Naive B cell (primary cell): ENCODE measurements at regions not wholly inside any gene's neighbourhood (a gene's known extent, or its start where the extent isn't known, plus 50 kb on each side); places are given as distances from the start of the nearest gene placed in this dataset.

Experiments used
- ATAC-seq, 2 donors: fragments of 150-1000 bp; cut with Tn5 transposase; 2 replicates each; pipeline ENCODE4 v1.10.0; 2021; ENCODE audit warnings: low read depth in 2 of 2, mild to moderate bottlenecking in 2 of 2, moderate library complexity in 2 of 2
- DNase-seq: peaks from one replicate; pipeline ENCODE4 v3.0.0; 2022
- H3K27ac Mint-ChIP-seq, 6 donors: one replicate each; pipeline ENCODE4 v1.8.0; 2020 to 2022; ENCODE audit warnings: mild to moderate bottlenecking in 6 of 6, mixed read lengths in 6 of 6, moderate library complexity in 5 of 6, inconsistent platforms in 2 of 6
- H3K27me3 Mint-ChIP-seq, 3 donors: one replicate each; pipeline ENCODE4 v1.8.0; 2021 to 2022; ENCODE audit warnings: mixed read lengths in 3 of 3, mild to moderate bottlenecking in 1 of 3
- H3K36me3 Mint-ChIP-seq, 2 donors: one replicate each; pipeline ENCODE4 v1.8.0; 2020 to 2022; ENCODE audit warnings: mixed read lengths in 2 of 2, inconsistent platforms in 1 of 2, mild to moderate bottlenecking in 1 of 2
- H3K4me1 Mint-ChIP-seq, 3 donors: one replicate each; pipeline ENCODE4 v1.8.0; 2020 to 2022; ENCODE audit warnings: mixed read lengths in 3 of 3, inconsistent platforms in 1 of 3, mild to moderate bottlenecking in 1 of 3, moderate library complexity in 1 of 3
- H3K4me3 Mint-ChIP-seq, 8 donors: one replicate each; pipeline ENCODE4 v1.8.0; 2020 to 2022; ENCODE audit warnings: mild to moderate bottlenecking in 8 of 8, mixed read lengths in 8 of 8, moderate library complexity in 8 of 8, inconsistent platforms in 2 of 8
- H3K9me3 Mint-ChIP-seq, 7 donors: one replicate each; pipeline ENCODE4 v1.8.0; 2020 to 2022; ENCODE audit warnings: mixed read lengths in 7 of 7, mild to moderate bottlenecking in 5 of 7, inconsistent platforms in 2 of 7, moderate library complexity in 1 of 7

DNA sequence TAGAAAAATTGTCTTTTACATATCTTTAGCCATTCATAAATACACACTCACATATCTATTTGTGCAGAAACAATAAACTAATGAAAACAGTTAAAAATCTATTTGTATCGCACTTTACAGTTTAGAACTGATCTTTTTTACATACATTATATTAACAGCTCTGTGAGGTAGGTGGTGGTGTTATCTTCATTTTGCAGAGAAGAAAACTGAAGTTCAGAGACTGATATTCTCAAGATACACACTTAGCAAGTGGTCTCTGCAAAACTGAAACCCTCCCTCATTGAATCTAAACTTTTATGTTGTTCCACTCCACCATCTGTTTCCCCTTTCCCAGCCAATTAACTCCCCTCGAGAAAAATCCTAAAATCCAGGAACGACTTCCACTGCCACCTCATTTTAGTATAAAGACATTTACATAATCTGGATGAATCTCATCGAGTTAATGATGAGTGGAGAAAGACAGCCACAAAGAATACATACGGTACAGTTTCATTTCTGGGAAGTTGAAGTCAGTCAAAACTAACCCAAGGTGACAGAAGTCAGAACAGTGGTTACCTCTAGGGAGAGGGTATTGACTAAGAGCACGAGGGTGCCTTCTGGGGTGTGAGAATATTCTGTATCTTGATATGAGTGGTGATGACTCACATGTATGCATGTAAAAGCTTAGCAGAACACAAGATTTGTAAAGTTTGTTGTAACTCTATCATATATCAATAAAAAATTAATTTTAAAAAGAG, 524.2 kb upstream of the TCF4 start:
- H3K27ac Mint-ChIP-seq: peak overlapping the region in 4 of 6 donors; percentile 0 to 23 (median 9)
- ATAC-seq (peak; percentile 58 to 63), DNase-seq (no peak)
- H3K4me3 Mint-ChIP-seq: peak overlapping the region; percentile 19 to 78 (median 55)
- H3K36me3 Mint-ChIP-seq: no peaks in the 10 kb centered on the region
- H3K9me3 Mint-ChIP-seq: peaks cover 0 to 2% (median 0%) of the 10 kb centered on the region in 7 donors
- no peaks in the 10 kb centered on the region for H3K27me3 Mint-ChIP-seq
- peaks cover 34 to 49% (median 43%) of the 10 kb centered on the region in 3 donors for H3K4me1 Mint-ChIP-seq

GRCh38 chr18:56109757-56110156, 521.8 kb upstream of the TCF4 start:
- ATAC-seq (no peak), DNase-seq (no peak)
- Mint-ChIP-seq H3K27me3 (no peaks in the 10 kb centered on the region), H3K4me3 (no peak overlapping the region), H3K4me1 (peaks cover 22 to 38% (median 32%) of the 10 kb centered on the region in 3 donors), H3K27ac (no peak overlapping the region), H3K9me3 (peaks cover 2 to 9% (median 4%) of the 10 kb centered on the region in 7 donors), H3K36me3 (peaks cover 0 to 9% of the 10 kb centered on the region in 2 donors)

- no peak for ATAC-seq
- no peak overlapping the region for H3K27ac Mint-ChIP-seq
- no peak for DNase-seq
- H3K4me3 Mint-ChIP-seq: no peak overlapping the region
- peaks cover 13 to 28% (median 21%) of the 10 kb centered on the region in 3 donors for H3K4me1 Mint-ChIP-seq
- H3K9me3 Mint-ChIP-seq: peaks cover 9 to 19% (median 12%) of the 10 kb centered on the region in 7 donors
- H3K27me3 Mint-ChIP-seq: no peaks in the 10 kb centered on the region
- H3K36me3 Mint-ChIP-seq: peaks cover 0 to 19% of the 10 kb centered on the region in 2 donors
Measured at GRCh38 chr18:56108478-56109367, 520.7 kb upstream of the TCF4 start.

GRCh38 chr18:56107821-56108477, 520.0 kb upstream of the TCF4 start:
- DNase-seq: no peak
- no peak for ATAC-seq
- Mint-ChIP-seq H3K27me3 (no peaks in the 10 kb centered on the region), H3K36me3 (peaks cover 0 to 24% of the 10 kb centered on the region in 2 donors), H3K27ac (no peak overlapping the region), H3K4me1 (peaks cover 6 to 20% (median 16%) of the 10 kb centered on the region in 3 donors), H3K9me3 (peaks cover 11 to 24% (median 18%) of the 10 kb centered on the region in 7 donors), H3K4me3 (no peak overlapping the region)

GRCh38 chr18:56100090-56100722, 512.2 kb upstream of the TCF4 start:
- DNase-seq: no peak
- peaks cover 0 to 2% (median 0%) of the 10 kb centered on the region in 3 donors for H3K4me1 Mint-ChIP-seq
- no peak overlapping the region for H3K4me3 Mint-ChIP-seq
- no peak for ATAC-seq
- peaks cover 4 to 20% of the 10 kb centered on the region in 2 donors for H3K36me3 Mint-ChIP-seq
- no peak overlapping the region for H3K27ac Mint-ChIP-seq
- H3K9me3 Mint-ChIP-seq: peaks cover 10 to 19% (median 16%) of the 10 kb centered on the region in 7 donors
- no peaks in the 10 kb centered on the region for H3K27me3 Mint-ChIP-seq

- H3K4me1 Mint-ChIP-seq: peaks cover 0 to 6% (median 0%) of the 10 kb centered on the region in 3 donors
- DNase-seq (no peak), ATAC-seq (no peak)
- no peak overlapping the region for H3K4me3 Mint-ChIP-seq
- peaks cover 0 to 7% (median 0%) of the 10 kb centered on the region in 3 donors for H3K27me3 Mint-ChIP-seq
- H3K36me3 Mint-ChIP-seq: peaks cover 8 to 15% of the 10 kb centered on the region in 2 donors
- no peak overlapping the region for H3K27ac Mint-ChIP-seq
- H3K9me3 Mint-ChIP-seq: no peaks in the 10 kb centered on the region
Measured at GRCh38 chr18:56097621-56098020, 509.6 kb upstream of the TCF4 start.

DNA sequence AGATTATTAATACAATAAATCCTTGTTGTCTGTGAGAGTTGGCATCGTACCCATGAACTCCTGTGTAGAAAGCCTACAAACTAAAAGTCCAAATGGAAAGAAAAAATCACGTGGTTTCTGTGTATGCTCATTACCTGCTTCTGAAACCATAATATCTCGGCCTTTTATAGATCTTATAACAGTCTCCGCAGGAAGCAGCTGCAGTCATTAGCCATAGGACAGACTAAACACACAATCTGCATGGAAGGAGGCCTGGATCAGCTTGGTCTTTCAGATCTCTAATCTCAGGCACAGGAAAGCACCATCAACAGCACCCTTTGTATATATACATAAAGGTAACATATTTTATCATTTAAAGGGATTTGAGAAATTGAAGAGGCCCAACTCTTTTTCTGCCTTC, 508.9 kb upstream of the TCF4 start:
- Mint-ChIP-seq H3K4me1 (peaks cover 0 to 6% (median 0%) of the 10 kb centered on the region in 3 donors), H3K36me3 (peaks cover 8 to 15% of the 10 kb centered on the region in 2 donors), H3K9me3 (no peaks in the 10 kb centered on the region), H3K4me3 (no peak overlapping the region), H3K27ac (no peak overlapping the region), H3K27me3 (peaks cover 0 to 7% (median 0%) of the 10 kb centered on the region in 3 donors)
- no peak for DNase-seq
- ATAC-seq: no peak

DNA sequence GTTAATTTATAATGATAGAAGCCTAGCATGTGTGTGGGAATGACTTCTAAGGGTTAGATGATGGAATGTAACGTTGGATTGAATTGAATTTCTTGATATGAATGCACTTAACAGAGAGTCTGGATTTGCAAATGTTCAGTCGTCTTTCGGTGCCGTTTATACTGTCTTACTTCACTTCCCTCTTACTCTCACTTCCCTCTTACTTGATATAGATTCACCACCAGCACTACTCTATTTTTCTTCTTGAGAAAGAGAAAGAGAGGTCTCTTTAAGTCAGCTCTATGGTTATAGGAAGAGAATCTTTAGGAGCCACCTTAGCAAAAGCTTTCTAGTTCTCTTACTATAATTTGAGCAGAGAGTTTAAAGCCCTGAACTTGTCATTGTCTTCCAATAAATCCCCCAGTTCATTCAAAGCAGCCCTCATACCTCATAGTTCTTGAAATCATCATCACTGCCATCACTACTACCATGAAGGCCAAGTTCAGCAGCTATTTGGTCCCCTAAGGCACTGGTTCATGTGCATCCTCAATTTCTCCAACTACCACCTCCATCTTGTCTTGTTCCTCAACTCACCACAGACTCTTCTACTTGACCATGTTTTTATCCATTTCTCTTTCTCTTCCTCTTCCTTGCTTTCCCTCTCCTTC, 501.7 kb upstream of the TCF4 start:
- peaks cover 18 to 25% (median 20%) of the 10 kb centered on the region in 3 donors for H3K4me1 Mint-ChIP-seq
- peak; percentile 45 for DNase-seq
- peak; percentile 97 to 99 for ATAC-seq
- H3K27me3 Mint-ChIP-seq: peaks cover 0 to 7% (median 0%) of the 10 kb centered on the region in 3 donors
- H3K9me3 Mint-ChIP-seq: no peaks in the 10 kb centered on the region
- H3K36me3 Mint-ChIP-seq: peaks cover 7% of the 10 kb centered on the region in 2 donors
- peak overlapping the region; percentile 39 to 94 (median 66) for H3K27ac Mint-ChIP-seq
- peak overlapping the region in 7 of 8 donors; percentile 10 to 71 (median 57) for H3K4me3 Mint-ChIP-seq

- no peak for DNase-seq
- Mint-ChIP-seq H3K36me3 (no peaks in the 10 kb centered on the region), H3K9me3 (peaks cover 0 to 2% (median 0%) of the 10 kb centered on the region in 7 donors), H3K27ac (no peak overlapping the region), H3K4me3 (no peak overlapping the region), H3K4me1 (peaks cover 18 to 20% (median 18%) of the 10 kb centered on the region in 3 donors), H3K27me3 (no peaks in the 10 kb centered on the region)
- no peak for ATAC-seq
Measured at GRCh38 chr18:56086786-56087185, 498.8 kb upstream of the TCF4 start.

DNA sequence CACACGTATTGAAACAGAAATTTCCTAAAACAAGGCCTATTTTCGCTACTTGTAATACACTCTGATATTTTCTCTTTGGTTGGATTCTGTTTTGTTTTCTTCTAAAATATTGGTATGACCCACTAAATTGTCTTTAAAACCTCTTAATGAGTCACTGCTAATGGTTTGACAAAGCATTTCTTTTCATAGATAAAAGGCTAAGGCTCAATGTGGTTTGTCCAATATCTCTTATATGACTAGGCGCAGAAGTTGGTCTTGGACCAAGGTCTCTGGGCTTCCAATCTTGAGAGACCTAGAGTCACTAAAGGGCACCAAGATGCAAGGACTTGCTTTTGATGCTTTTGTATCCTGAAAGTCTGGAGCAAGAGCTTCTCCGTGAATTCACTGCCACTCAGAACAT, 498.2 kb upstream of the TCF4 start:
- peaks cover 0 to 2% (median 0%) of the 10 kb centered on the region in 7 donors for H3K9me3 Mint-ChIP-seq
- peak overlapping the region in 1 of 6 donors; percentile 4 for H3K27ac Mint-ChIP-seq
- ATAC-seq: no peak
- H3K4me3 Mint-ChIP-seq: no peak overlapping the region
- H3K36me3 Mint-ChIP-seq: no peaks in the 10 kb centered on the region
- no peaks in the 10 kb centered on the region for H3K27me3 Mint-ChIP-seq
- H3K4me1 Mint-ChIP-seq: peaks cover 18 to 20% (median 18%) of the 10 kb centered on the region in 3 donors
- no peak for DNase-seq

- H3K4me3 Mint-ChIP-seq: no peak overlapping the region
- ATAC-seq: no peak
- H3K27ac Mint-ChIP-seq: no peak overlapping the region
- peaks cover 0 to 2% (median 0%) of the 10 kb centered on the region in 7 donors for H3K9me3 Mint-ChIP-seq
- DNase-seq: no peak
- H3K4me1 Mint-ChIP-seq: peaks cover 18% of the 10 kb centered on the region in 3 donors
- H3K27me3 Mint-ChIP-seq: no peaks in the 10 kb centered on the region
- H3K36me3 Mint-ChIP-seq: no peaks in the 10 kb centered on the region
Measured at GRCh38 chr18:56085551-56085950, 497.6 kb upstream of the TCF4 start.

GRCh38 chr18:56083523-56084287, 495.7 kb upstream of the TCF4 start:
- DNase-seq (no peak), ATAC-seq (no peak)
- H3K27ac Mint-ChIP-seq: peak overlapping the region in 1 of 6 donors; percentile 54
- H3K9me3 Mint-ChIP-seq: peaks cover 0 to 4% (median 0%) of the 10 kb centered on the region in 7 donors
- H3K4me1 Mint-ChIP-seq: peaks cover 0 to 2% (median under 1%) of the 10 kb centered on the region in 3 donors
- H3K36me3 Mint-ChIP-seq: no peaks in the 10 kb centered on the region
- H3K27me3 Mint-ChIP-seq: peaks cover 0 to 8% (median 0%) of the 10 kb centered on the region in 3 donors
- no peak overlapping the region for H3K4me3 Mint-ChIP-seq
